ENCODE measurements at regions not wholly inside any gene's neighbourhood (a gene's known extent, or its start where the extent isn't known, plus 50 kb on each side); places are given as distances from the start of the nearest gene placed in this dataset.
"Not testable (repeated sequence)": the region's sequence is repeated elsewhere in the genome, so short reads cannot be mapped to it uniquely, and the experiment has no call there.

DNA sequence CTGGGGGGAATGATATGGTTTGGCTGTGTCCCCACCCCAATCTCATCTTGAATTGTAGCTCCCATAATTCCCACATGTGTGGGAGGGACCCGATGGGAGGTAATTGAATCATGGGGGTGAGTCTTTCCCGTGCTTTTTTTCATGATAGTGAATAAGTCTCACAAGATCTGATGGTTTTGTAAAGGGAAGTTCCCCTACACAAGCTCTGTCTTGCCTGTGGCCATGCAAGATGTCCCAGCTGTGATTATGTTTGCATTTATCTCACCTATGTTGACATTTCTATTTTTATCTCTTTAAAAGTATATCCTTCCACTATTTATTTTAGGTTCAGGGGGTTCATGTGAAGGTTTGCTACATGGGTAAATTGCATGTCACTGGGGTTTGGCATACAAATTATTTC, 323.9 kb upstream of the GLI3 start:
- DNase-seq = no peak

GRCh38 chr7:42554932-42555331, 317.9 kb upstream of the GLI3 start:
- not testable (repeated sequence) for DNase-seq

GRCh38 chr7:42552227-42552626, 315.2 kb upstream of the GLI3 start:
- no peak for DNase-seq

DNA sequence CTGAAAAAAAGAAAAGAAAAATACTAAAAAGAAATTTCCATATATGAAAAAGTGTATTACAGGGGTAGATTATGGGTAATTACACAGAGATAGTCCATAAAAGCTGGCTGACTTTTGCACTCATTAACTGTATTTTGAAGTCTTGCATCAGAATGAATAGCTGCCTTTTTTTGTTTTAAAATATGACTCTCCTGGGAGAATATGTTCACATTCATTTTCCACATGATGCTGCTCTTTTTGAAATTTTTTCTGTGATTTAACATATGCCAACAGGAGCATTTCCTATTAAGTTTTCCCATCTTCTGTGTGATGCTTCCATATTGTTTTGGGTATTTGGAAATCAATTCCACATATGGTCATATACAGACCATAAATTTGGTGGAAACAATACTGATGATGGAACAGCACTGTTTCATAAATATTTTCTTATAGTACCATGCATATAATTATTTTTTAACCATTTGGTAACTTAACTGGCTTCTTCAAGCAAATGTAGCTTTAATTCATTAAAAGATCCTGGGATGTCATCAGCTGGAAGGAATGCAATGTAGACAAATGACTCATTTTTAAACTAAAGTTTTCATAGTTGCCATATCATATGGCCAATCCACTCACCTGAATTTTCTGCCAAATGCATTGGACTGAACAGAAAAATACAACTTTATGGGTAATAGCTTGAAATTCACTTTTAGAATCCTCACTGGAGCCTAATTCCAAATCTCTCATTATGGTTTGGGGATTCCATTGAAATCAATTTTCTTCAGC, 313.9 kb upstream of the GLI3 start:
- no peak for DNase-seq

- no peak for DNase-seq
Measured at GRCh38 chr7:42549866-42550485, 313.0 kb upstream of the GLI3 start.

DNA sequence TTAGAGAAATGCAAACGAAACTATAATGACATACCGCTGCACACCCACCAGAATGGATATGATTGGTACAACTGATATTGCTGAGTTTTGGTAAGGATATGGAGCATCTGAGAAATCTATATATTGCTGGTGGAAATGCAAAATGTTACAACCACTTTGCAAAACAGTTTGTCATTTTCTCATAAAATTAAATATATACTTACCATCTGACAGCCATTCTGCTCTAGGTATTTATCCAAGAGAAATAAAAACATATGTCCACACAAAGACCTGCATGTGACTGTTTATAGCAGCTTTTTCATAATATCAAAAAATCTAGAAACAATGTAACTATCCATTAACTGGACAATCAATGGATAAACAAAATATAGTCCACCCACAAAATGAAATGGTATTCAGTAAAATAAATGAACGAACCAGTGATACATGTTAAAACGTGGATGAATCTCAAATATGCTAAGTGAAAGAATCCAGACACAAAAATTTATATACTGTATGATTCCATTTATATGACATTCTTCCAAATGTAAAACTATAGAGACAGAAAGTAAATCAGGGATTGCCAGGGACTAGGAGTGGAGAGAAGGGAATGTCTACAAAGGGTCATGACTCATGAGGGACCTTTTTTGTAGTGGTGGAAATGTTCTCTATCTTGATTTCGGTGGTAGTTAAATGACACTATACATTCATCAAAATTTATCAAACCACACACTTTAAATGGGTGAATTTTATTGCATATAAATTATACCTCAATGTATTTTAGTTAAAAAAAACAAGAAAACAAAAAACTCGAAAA, 312.0 kb upstream of the GLI3 start:
- DNase-seq = no peak

GRCh38 chr7:42545049-42545724, 308.2 kb upstream of the GLI3 start:
- DNase-seq = no peak

DNA sequence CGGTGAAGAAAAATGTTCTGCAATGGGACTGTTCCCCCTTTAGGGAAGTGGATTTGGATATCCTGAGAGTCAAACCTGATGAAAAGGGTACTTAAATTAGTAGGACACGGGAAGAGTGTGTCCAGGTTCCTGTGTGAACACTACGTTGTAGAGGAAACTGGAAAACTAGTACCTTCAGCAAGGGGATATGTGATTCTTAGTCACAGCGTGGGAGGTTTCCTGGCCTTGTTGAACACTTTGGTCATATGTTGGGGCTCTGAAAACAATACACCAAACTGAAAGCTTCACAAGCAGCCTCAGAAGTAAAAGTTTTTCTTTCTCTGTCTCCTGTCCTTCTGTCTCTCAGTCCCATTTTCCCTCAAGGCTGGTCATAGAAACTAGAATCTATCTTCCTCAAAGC, 306.9 kb upstream of the GLI3 start:
- no peak for DNase-seq

GRCh38 chr7:42542446-42542845, 305.4 kb upstream of the GLI3 start:
- not testable (repeated sequence) for DNase-seq

GRCh38 chr7:42534441-42534840, 297.4 kb upstream of the GLI3 start:
- no peak for DNase-seq

GRCh38 chr7:42527004-42527403, 290.0 kb upstream of the GLI3 start:
- no peak for DNase-seq

DNA sequence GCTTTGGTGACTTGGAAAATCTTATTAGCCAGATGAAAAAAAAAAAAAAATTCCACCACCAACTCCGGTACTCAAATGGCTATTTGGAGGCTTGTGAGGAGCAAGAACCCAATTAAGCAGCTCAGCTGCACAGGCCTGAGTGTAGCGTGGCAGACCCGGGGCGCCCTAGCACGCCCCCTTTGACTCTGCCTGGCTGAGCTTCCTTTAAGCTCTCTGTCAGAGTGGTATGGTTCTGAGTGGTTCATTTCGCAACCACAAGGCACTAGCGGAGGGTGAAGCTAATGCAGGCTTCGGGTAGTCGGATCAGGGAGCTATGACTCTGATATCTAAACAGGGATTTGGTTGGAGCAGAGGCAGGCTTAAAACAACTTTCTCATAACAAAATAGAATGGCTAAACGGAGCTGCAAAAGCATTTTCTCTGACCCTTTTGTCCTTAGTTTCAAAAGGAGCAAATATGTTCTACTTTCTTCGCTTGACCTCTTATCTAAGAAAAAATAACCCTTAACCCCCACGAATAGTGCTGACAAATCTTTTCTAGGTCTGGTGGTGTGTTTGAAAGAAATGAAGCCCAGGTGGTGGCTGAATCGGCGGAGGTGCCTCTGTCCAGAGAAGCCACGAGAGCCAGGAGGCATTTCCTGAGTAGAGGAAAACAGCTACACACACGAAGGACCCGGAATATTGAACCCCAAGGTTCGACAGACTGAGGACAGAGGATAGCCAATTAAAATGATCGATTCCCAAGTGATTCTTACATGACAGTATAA, 285.4 kb upstream of the GLI3 start:
- DNase-seq = no peak

- no peak for DNase-seq
Measured at GRCh38 chr7:42511027-42511426, 274.0 kb upstream of the GLI3 start.

DNA sequence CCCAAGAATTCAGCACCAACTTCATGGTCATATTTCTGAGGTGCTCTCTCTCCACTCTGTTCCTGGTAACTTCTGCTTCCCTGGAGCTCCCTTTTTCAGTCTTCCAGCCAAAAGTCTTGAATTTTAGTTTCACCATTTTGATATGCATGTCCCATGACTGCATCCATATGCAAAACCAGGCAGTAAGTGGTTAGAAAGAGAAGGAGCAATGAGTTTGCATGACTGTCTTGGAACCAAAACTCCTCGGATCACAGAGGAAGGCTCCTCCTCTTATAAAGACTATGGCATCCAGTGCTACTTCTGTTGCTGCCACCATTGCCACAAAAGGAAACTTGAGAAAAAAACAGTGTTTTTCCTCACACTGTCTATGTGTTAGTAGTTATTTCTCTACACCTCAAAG, 269.1 kb upstream of the GLI3 start:
- DNase-seq = no peak

DNA sequence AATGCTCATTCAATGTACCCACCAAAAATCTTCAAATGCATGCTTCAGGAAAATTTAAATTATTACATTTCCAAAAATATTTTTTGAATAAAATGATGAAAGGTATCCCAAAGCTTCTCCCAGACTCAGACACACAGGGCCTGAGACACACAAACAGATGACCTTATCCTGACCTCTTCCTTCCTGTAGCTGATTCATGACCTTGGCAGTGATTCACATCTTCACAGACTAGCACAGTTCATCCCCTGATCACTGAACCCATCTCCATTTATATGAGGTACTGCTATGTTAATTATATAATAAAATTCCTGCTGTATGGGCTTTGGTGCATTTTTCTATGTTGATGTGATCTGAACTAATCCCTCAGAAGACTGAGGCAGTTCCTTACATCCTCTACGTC, 265.0 kb upstream of the GLI3 start:
- DNase-seq = no peak

DNA sequence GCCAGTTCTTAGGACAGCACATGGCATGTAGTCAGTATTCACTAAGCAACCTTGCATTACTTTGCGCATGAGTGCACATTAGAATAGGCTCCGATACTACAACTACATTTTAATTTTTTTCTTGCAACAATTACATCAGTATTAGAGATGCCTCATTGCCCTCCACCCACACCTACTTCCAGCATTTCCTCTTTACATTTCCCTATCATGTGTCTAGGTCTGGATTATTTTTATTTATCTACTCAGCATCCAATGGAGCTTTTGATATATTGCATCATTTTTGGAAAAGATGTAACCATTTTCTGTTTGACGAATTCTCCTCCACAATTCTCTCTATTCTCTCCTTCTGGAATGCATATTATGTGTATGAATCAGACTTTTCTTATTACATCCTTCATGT, 258.2 kb upstream of the GLI3 start:
- no peak for DNase-seq

DNA sequence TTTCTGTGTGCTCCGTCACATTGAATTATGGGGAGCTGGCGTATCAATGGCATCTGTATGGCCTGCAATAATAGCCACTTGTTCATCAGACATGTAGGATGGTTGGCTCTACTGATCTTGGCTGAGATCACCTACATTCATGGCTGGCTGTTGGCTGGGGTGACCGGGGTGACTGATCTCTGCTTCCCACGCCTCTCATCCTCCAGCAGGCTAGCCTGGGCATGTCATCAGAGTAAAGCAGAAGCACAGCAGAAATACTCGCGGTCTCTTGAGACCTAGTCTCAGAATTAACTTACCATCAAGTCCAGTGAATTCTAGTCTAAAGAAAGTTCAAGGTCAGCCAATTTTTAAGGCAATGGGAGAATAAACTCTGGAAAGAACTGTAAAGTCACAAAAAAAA, 257.7 kb upstream of the GLI3 start:
- no peak for DNase-seq

DNA sequence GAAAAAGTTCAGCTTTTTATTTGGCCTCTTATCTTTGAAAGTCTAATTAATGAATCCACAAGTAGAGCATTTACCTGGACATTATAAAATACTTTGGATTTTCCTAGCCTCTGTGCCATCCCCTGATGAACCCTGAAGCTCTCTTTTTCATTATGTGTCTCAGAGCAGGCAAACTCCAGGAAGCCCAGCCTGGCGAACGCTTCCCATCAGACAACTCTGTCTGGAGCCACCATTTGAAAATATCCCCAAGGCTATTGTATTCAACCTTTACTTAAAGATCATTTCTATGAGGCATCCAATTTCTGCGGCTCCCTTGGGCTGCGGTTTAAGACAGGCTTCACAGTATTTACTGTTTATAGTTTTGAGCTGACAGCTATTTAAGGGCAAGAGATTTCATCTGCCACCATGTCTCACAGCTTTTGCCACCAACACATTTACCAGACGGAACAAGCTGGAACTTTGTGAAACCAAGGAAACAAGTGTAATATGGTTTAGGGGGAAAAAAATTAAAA, 257.2 kb upstream of the GLI3 start:
- DNase-seq = no peak

GRCh38 chr7:42493436-42494198, 256.6 kb upstream of the GLI3 start:
- DNase-seq = no peak

DNA sequence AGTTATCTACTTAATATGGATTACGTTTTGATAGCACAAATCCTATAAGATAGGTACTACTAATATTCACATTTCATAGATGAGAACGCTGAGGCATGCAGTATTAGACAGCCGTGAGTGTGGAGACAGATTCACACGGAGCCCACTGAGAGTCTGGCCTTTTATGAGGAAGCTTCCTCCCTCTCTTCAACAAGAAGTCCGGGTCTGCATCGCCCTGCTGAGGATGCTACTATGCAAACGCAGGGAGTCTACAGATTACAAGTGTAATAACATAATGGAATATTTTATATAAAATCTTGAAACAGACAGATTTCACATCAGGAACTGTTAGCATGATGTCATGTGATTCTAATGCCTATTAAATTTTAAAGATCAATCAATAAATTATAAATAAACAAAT, 255.9 kb upstream of the GLI3 start:
- no peak for DNase-seq

- no peak for DNase-seq
Measured at GRCh38 chr7:42491106-42491505, 254.1 kb upstream of the GLI3 start.

DNA sequence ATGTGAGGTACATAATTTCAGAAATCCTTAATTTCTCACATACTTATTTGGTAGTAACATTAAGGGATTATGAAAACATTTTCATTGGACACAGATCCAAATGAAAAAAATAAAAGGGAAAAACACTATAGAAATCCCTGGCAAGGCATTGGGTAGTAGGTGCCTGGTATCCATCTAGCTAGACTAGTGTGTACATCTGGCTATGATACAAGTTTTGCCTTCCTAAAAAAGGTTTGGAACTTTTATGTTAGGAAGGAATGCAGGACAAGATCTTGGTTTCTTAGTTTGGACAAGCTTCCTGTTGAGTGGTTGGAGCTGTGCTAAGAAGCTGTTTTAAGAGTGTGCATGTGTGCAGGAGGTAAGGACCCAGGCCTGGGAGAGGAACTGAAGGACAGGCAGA, 252.3 kb upstream of the GLI3 start:
- no peak for DNase-seq

Measured in inflammatory macrophage treated with lipopolysaccharide for 4 hours (primary cell).